Lower leg skin (tissue), 4 donors: ENCODE measurements at regions not wholly inside any gene's neighbourhood (a gene's known extent, or its start where the extent isn't known, plus 50 kb on each side); places are given as distances from the start of the nearest gene placed in this dataset.
"Not testable (repeated sequence)": the region's sequence is repeated elsewhere in the genome, so short reads cannot be mapped to it uniquely, and the experiment has no call there.

Source experiments
- DNase-seq, 2 donors: peaks; one replicate each; pipeline ENCODE4 v3.0.0-alpha.2; 2019; ENCODE audit warnings: low spot score in 2 of 2
- H3K4me3 ChIP-seq: fragments of 200-600 bp; sonication (generic); 2 replicates; pipeline ENCODE4 v1.5.1; 2017; ENCODE audit warnings: mild to moderate bottlenecking, low read depth; ENCODE audit not compliant: poor library complexity, severe bottlenecking
- POLR2A ChIP-seq, 2 donors: fragments of 450-650 bp; IDR thresholded peaks; one replicate each; pipeline ENCODE4 v1.6.1; 2016 to 2017; ENCODE audit warnings: antibody characterized with exemption in 2 of 2, mild to moderate bottlenecking in 1 of 2, moderate library complexity in 1 of 2
- WGBS, 2 donors: methylation state at CpG; one replicate each; pipeline ENCODE4 v1.1.5; 2018; 5-methylcytosine and 5-hydroxymethylcytosine counted together
- intact Hi-C: fragments of 100-400 bp; cut with DNase I; formaldehyde crosslinking; loops from one replicate; pipeline ENCODE4 v1.15.0; 2023; ENCODE audit warnings: low total_unique reads
- TF ChIP-seq, protein P1 (sequence below), 3 donors: fragments of 450-650 bp; IDR thresholded peaks; one replicate each; pipeline ENCODE4 v1.5.1; 2016; ENCODE audit warnings: antibody characterized with exemption in 3 of 3, mild to moderate bottlenecking in 3 of 3, moderate library complexity in 2 of 3

DNA sequence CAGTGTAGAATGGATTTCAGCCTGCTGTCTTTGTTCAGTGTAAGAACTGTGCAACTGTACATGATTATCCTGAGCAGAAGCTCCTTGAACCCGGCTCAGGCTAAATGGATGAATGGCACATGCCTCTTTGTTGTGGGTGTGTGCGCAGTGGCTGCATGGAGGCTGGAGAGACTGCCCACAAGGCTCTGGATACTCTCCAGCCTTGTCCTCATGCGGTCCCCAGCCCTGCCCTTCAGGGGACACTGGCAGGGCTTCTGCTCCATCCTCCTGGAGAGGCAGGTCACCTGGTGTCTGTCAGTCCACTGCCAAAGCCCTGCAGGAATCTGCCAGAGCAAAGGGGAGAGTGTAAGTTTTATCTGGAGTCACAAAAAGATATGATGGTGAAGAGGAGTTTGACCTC is 241.7 kb upstream of the EXOC2 start:
- no peak for TF ChIP-seq POLR2A (IDR thresholded peaks at IDR 0.05)
- TF ChIP-seq, protein P1, sequence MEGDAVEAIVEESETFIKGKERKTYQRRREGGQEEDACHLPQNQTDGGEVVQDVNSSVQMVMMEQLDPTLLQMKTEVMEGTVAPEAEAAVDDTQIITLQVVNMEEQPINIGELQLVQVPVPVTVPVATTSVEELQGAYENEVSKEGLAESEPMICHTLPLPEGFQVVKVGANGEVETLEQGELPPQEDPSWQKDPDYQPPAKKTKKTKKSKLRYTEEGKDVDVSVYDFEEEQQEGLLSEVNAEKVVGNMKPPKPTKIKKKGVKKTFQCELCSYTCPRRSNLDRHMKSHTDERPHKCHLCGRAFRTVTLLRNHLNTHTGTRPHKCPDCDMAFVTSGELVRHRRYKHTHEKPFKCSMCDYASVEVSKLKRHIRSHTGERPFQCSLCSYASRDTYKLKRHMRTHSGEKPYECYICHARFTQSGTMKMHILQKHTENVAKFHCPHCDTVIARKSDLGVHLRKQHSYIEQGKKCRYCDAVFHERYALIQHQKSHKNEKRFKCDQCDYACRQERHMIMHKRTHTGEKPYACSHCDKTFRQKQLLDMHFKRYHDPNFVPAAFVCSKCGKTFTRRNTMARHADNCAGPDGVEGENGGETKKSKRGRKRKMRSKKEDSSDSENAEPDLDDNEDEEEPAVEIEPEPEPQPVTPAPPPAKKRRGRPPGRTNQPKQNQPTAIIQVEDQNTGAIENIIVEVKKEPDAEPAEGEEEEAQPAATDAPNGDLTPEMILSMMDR (IDR thresholded peaks at IDR 0.05) = no peak
- no peak for DNase-seq
- no peak overlapping the region for H3K4me3 ChIP-seq
- intact Hi-C loops = no loop called here
- WGBS, 2 donors = 76 to 82% methylated on average over 3 of the region's 3 CpGs

DNA sequence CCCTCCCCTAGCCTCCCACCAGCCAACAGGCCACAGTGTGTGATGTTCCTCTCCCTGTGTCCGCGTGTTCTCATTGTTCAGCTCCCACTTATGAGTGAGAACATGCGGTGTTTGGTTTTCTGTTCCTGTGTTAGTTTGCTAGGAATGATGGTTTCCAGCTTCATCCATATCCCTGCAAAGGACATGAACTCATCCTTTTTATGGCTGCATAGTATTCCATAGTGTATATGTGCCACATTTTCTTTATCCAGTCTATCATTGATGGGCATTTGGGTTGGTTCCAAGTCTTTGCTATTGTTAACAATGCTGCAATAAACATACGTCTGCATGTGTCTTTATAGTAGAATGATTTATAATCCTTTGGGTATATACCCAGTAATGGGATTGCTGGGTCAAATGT is 239.0 kb upstream of the EXOC2 start:
- H3K4me3 ChIP-seq, intact Hi-C loops: not testable (repeated sequence)
- 90% methylated on average over 4 of the region's 4 CpGs for WGBS, 2 donors
- peak in 1 of 2 donors; percentile 6 for DNase-seq

DNA sequence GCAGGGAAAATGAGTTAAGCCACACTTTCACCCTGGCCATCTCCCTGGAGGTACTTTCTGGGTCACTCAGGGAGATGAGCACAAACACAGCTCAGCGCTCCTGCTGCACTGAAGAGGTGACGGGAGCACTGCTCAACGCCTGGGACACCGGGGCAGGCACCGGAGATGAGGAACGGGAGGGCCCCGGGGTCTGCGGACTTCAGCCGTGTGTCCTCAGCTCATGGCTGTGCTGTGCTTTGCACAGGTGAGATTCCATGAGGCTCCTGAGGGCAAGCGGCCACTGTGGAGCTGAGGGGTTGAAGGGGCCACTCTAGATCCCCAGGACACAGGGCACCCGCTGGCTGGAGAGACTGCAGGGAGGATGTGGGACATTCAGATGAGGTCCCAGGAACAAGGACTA is 234.2 kb upstream of the EXOC2 start:
- DNase-seq = peak in 1 of 2 donors; percentile 5
- H3K4me3 ChIP-seq = no peak overlapping the region
- TF ChIP-seq POLR2A (IDR thresholded peaks at IDR 0.05) = no peak
- TF ChIP-seq, protein P1 (IDR thresholded peaks at IDR 0.05) = no peak
- intact Hi-C loops = no loop called here
- WGBS, 2 donors = 85 to 87% methylated on average over 9 to 11 of the region's 11 CpGs

DNA sequence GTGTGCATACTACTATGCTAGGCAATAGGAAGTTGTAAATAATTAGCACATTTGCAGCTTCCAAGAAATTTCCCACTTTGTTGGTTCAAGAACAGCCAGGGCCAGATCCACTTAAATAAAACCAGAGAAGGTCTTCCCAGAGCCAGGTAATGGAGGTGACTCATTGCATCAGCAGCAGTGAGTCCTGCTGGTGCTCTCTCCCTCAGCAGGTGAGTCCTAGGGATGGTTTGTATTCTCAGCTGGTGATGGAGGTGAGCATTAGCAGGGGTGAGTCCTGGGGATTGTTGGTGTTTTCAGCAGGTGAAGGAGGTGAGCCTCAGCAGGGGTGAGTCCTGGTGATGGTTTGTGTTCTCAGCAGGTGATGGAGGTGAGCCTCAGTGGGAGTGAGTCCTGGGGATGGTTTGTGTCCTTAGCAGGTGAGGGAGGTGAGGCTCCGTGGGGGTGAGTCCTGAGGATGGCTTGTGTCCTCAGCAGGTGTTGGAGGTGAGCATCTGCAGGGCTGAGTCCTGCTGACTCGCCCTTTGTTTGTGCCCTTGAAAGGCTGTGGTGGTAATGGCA is 232.8 kb upstream of the EXOC2 start:
- WGBS, 2 donors = 77 to 89% methylated on average over 2 of the region's 2 CpGs
- intact Hi-C loops = no loop called here
- no peak for TF ChIP-seq POLR2A (IDR thresholded peaks at IDR 0.05)
- TF ChIP-seq, protein P1 (IDR thresholded peaks at IDR 0.05) = no peak
- no peak overlapping the region for H3K4me3 ChIP-seq
- peak in 1 of 2 donors; percentile 7 for DNase-seq

DNA sequence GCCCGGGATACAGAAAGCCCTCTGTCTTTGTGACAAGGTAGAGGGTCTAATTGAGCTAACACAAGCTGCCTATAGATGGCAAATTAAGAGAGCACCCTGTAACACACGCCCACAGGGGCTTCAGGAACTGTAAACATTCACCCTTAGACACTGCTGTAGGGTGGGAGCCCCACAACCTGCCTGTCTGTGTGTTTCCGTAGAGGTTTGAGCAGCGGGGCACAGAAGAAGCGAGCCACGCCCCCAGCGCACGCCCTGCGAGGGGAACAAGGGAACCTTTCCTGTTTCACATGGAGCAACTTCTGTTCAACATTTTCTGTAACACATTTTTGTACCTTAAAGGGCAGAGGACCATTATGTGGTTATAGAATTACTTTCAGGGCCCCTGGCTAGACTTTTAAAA is 231.7 kb upstream of the EXOC2 start:
- no peak for DNase-seq
- 83 to 86% methylated on average over 9 of the region's 9 CpGs for WGBS, 2 donors
- intact Hi-C loops = no loop called here
- no peak overlapping the region for H3K4me3 ChIP-seq
- TF ChIP-seq, protein P1 (IDR thresholded peaks at IDR 0.05) = no peak
- no peak for TF ChIP-seq POLR2A (IDR thresholded peaks at IDR 0.05)

DNA sequence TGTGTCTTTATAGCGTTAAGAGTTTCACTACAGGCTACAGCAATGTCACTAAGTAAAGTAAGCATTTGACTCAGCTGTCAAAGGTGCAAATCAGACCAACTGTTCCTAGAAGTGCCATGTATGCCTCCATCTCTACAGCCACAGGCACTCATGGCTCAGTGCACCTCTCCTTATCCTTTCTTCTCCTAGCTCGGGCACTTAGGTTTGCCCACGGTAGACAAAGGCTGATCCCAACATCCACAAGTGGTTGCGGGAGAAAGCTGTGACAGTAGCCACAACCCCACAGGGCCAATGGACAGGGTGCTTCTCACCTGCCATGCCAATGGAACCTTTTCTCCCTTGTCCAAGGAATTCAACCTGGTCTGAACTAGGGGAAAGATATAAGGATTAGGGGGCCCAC is 228.5 kb upstream of the EXOC2 start:
- intact Hi-C loops = no loop called here
- TF ChIP-seq POLR2A (IDR thresholded peaks at IDR 0.05) = no peak
- TF ChIP-seq, protein P1 (IDR thresholded peaks at IDR 0.05) = no peak
- 88 to 98% methylated on average over 4 of the region's 4 CpGs for WGBS, 2 donors
- H3K4me3 ChIP-seq = no peak overlapping the region
- DNase-seq = no peak
